H1 (cell line): ENCODE measurements at regions not wholly inside any gene's neighbourhood (a gene's known extent, or its start where the extent isn't known, plus 50 kb on each side); places are given as distances from the start of the nearest gene placed in this dataset.

Experiments
- NANOG ChIP-seq: IDR thresholded peaks from 2 replicates; pipeline ENCODE4 v1.6.1; 2011; ENCODE audit warnings: low read length, low read depth, mild to moderate bottlenecking, inconsistent platforms; ENCODE audit not compliant: insufficient read depth, poor library complexity, severe bottlenecking
- RAD21 ChIP-seq, 2 experiments: IDR thresholded peaks in 1 of 2; conservative IDR thresholded peaks in 1 of 2; 2 replicates each; pipeline ENCODE4 v1.6.1; 2011; ENCODE audit warnings: low read depth in 2 of 2, low read length in 2 of 2, improper control_type of control experiment in 1 of 2, inconsistent platforms in 1 of 2, mild to moderate bottlenecking in 1 of 2, moderate library complexity in 1 of 2
- RBBP5 ChIP-seq: IDR thresholded peaks from 2 replicates; pipeline ENCODE4 v1.7.1; 2012; ENCODE audit warnings: low read depth, mild to moderate bottlenecking, inconsistent platforms, low read length, moderate library complexity, borderline replicate concordance
- TF ChIP-seq, protein P1 (sequence below): fragments of 300-600 bp; sonication (generic); IDR thresholded peaks from 2 replicates; pipeline ENCODE4 v1.7.1; 2012; ENCODE audit warnings: low read length, moderate library complexity, mild to moderate bottlenecking, inconsistent platforms; ENCODE audit not compliant: insufficient replicate concordance
- TF ChIP-seq, protein P2 (sequence below): IDR thresholded peaks from 2 replicates; pipeline ENCODE4 v1.6.1; 2011; ENCODE audit warnings: low read length, improper control_type of control experiment

DNA sequence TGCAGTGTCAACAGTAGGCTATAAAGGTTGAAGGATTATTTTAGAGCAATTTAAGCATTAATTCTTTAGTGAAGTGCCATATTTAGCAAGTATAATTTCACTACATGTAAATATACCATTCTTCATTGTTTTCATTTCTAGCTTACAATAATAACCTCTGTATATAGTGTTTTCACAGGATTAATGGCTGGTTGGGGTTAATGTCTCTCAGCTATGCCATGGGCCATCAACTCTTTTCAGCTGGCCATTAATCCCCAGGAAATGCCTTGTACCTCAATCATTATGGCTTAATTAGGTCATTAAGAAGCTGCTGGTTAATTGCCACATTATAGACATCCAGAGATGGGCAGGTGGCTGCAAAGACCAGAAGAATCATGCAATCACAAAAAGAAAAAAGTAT is 715.1 kb downstream of the MAT2B start (continued):
- TF ChIP-seq, protein P1, sequence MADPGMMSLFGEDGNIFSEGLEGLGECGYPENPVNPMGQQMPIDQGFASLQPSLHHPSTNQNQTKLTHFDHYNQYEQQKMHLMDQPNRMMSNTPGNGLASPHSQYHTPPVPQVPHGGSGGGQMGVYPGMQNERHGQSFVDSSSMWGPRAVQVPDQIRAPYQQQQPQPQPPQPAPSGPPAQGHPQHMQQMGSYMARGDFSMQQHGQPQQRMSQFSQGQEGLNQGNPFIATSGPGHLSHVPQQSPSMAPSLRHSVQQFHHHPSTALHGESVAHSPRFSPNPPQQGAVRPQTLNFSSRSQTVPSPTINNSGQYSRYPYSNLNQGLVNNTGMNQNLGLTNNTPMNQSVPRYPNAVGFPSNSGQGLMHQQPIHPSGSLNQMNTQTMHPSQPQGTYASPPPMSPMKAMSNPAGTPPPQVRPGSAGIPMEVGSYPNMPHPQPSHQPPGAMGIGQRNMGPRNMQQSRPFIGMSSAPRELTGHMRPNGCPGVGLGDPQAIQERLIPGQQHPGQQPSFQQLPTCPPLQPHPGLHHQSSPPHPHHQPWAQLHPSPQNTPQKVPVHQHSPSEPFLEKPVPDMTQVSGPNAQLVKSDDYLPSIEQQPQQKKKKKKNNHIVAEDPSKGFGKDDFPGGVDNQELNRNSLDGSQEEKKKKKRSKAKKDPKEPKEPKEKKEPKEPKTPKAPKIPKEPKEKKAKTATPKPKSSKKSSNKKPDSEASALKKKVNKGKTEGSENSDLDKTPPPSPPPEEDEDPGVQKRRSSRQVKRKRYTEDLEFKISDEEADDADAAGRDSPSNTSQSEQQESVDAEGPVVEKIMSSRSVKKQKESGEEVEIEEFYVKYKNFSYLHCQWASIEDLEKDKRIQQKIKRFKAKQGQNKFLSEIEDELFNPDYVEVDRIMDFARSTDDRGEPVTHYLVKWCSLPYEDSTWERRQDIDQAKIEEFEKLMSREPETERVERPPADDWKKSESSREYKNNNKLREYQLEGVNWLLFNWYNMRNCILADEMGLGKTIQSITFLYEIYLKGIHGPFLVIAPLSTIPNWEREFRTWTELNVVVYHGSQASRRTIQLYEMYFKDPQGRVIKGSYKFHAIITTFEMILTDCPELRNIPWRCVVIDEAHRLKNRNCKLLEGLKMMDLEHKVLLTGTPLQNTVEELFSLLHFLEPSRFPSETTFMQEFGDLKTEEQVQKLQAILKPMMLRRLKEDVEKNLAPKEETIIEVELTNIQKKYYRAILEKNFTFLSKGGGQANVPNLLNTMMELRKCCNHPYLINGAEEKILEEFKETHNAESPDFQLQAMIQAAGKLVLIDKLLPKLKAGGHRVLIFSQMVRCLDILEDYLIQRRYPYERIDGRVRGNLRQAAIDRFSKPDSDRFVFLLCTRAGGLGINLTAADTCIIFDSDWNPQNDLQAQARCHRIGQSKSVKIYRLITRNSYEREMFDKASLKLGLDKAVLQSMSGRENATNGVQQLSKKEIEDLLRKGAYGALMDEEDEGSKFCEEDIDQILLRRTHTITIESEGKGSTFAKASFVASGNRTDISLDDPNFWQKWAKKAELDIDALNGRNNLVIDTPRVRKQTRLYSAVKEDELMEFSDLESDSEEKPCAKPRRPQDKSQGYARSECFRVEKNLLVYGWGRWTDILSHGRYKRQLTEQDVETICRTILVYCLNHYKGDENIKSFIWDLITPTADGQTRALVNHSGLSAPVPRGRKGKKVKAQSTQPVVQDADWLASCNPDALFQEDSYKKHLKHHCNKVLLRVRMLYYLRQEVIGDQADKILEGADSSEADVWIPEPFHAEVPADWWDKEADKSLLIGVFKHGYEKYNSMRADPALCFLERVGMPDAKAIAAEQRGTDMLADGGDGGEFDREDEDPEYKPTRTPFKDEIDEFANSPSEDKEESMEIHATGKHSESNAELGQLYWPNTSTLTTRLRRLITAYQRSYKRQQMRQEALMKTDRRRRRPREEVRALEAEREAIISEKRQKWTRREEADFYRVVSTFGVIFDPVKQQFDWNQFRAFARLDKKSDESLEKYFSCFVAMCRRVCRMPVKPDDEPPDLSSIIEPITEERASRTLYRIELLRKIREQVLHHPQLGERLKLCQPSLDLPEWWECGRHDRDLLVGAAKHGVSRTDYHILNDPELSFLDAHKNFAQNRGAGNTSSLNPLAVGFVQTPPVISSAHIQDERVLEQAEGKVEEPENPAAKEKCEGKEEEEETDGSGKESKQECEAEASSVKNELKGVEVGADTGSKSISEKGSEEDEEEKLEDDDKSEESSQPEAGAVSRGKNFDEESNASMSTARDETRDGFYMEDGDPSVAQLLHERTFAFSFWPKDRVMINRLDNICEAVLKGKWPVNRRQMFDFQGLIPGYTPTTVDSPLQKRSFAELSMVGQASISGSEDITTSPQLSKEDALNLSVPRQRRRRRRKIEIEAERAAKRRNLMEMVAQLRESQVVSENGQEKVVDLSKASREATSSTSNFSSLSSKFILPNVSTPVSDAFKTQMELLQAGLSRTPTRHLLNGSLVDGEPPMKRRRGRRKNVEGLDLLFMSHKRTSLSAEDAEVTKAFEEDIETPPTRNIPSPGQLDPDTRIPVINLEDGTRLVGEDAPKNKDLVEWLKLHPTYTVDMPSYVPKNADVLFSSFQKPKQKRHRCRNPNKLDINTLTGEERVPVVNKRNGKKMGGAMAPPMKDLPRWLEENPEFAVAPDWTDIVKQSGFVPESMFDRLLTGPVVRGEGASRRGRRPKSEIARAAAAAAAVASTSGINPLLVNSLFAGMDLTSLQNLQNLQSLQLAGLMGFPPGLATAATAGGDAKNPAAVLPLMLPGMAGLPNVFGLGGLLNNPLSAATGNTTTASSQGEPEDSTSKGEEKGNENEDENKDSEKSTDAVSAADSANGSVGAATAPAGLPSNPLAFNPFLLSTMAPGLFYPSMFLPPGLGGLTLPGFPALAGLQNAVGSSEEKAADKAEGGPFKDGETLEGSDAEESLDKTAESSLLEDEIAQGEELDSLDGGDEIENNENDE = no peak
- no peak for TF ChIP-seq RBBP5
- TF ChIP-seq, protein P2, sequence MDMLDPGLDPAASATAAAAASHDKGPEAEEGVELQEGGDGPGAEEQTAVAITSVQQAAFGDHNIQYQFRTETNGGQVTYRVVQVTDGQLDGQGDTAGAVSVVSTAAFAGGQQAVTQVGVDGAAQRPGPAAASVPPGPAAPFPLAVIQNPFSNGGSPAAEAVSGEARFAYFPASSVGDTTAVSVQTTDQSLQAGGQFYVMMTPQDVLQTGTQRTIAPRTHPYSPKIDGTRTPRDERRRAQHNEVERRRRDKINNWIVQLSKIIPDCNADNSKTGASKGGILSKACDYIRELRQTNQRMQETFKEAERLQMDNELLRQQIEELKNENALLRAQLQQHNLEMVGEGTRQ = no peak
- no peak for TF ChIP-seq NANOG
- no peak for TF ChIP-seq RAD21 (IDR thresholded peaks at IDR 0.05 in 1 of 2, conservative IDR thresholded peaks at IDR 0.05 in 1 of 2; ENCODE audit: low read depth in 2 of 2, low read length in 2 of 2)
